Hindlimb muscle (tissue), 1 donor: ENCODE measurements at regions not wholly inside any gene's neighbourhood (a gene's known extent, or its start where the extent isn't known, plus 50 kb on each side); places are given as distances from the start of the nearest gene placed in this dataset.

Experiments used
- DNase-seq: peaks from one replicate; pipeline ENCODE4 v3.0.0-alpha.2; 2013

GRCh38 chr10:83252596-83252995 lies 886.7 kb upstream of the GHITM start:
- DNase-seq = peak; percentile 44

- peak; percentile 4 for DNase-seq
Observed at GRCh38 chr10:83253011-83253671, 886.2 kb upstream of the GHITM start.

GRCh38 chr10:83254698-83255097 lies 884.6 kb upstream of the GHITM start:
- DNase-seq = no peak

- no peak for DNase-seq
Observed at GRCh38 chr10:83262434-83262833, 876.9 kb upstream of the GHITM start.

GRCh38 chr10:83272666-83273434 lies 866.5 kb upstream of the GHITM start:
- no peak for DNase-seq

- DNase-seq = no peak
Observed at GRCh38 chr10:83274088-83274487, 865.2 kb upstream of the GHITM start.

- no peak for DNase-seq
Observed at GRCh38 chr10:83276971-83277370, 862.3 kb upstream of the GHITM start.

GRCh38 chr10:83283151-83283550 lies 856.2 kb upstream of the GHITM start:
- DNase-seq = no peak

GRCh38 chr10:83287374-83287773 lies 851.9 kb upstream of the GHITM start:
- DNase-seq = no peak

- DNase-seq = no peak
Observed at GRCh38 chr10:83289373-83289772, 849.9 kb upstream of the GHITM start.

GRCh38 chr10:83289948-83290347 lies 849.4 kb upstream of the GHITM start:
- DNase-seq = no peak

GRCh38 chr10:83301732-83302131 lies 837.6 kb upstream of the GHITM start:
- DNase-seq = no peak

GRCh38 chr10:83302623-83303022 lies 836.7 kb upstream of the GHITM start:
- no peak for DNase-seq

- no peak for DNase-seq
Observed at GRCh38 chr10:83310688-83311087, 828.6 kb upstream of the GHITM start.

GRCh38 chr10:83312570-83312969 lies 826.7 kb upstream of the GHITM start:
- DNase-seq = no peak

GRCh38 chr10:83332690-83333089 lies 806.6 kb upstream of the GHITM start:
- no peak for DNase-seq

GRCh38 chr10:83333566-83333965 lies 805.7 kb upstream of the GHITM start:
- DNase-seq = no peak

- DNase-seq = no peak
Observed at GRCh38 chr10:83343676-83344075, 795.6 kb upstream of the GHITM start.

- no peak for DNase-seq
Observed at GRCh38 chr10:83346266-83346910, 792.9 kb upstream of the GHITM start.

- no peak for DNase-seq
Observed at GRCh38 chr10:83352588-83352987, 786.7 kb upstream of the GHITM start.

- DNase-seq = no peak
Observed at GRCh38 chr10:83354456-83354855, 784.9 kb upstream of the GHITM start.

GRCh38 chr10:83357004-83357403 lies 782.3 kb upstream of the GHITM start:
- DNase-seq = no peak

GRCh38 chr10:83357627-83358026 lies 781.7 kb upstream of the GHITM start:
- no peak for DNase-seq

GRCh38 chr10:83367036-83367435 lies 772.3 kb upstream of the GHITM start:
- DNase-seq = no peak
